HUES64 (cell line): ENCODE measurements at regions not wholly inside any gene's neighbourhood (a gene's known extent, or its start where the extent isn't known, plus 50 kb on each side); places are given as distances from the start of the nearest gene placed in this dataset.
A peak's percentile ranks its signal among the peaks of the same experiment; 100 is the strongest.

Source experiments
- H3K27ac ChIP-seq: 2 replicates; pipeline ENCODE4 v1.7.0; 2013; ENCODE audit warnings: low read depth, low read length, inconsistent platforms
- H3K27me3 ChIP-seq: 2 replicates; pipeline ENCODE4 v1.6.1; 2013; ENCODE audit warnings: mild to moderate bottlenecking, low read length; ENCODE audit not compliant: insufficient read depth
- H3K36me3 ChIP-seq: 2 replicates; pipeline ENCODE4 v1.6.1; 2013; ENCODE audit warnings: mild to moderate bottlenecking, low read length; ENCODE audit not compliant: insufficient read depth
- H3K4me1 ChIP-seq: 2 replicates; pipeline ENCODE4 v1.6.1; 2013; ENCODE audit warnings: mild to moderate bottlenecking, low read length, moderate library complexity; ENCODE audit not compliant: insufficient read depth
- H3K4me3 ChIP-seq: 2 replicates; pipeline ENCODE4 v1.5.1; 2013; ENCODE audit warnings: mild to moderate bottlenecking, low read length, moderate library complexity
- H3K9ac ChIP-seq: 2 replicates; pipeline ENCODE4 v1.6.1; 2013; ENCODE audit warnings: mild to moderate bottlenecking, low read depth, low read length
- H3K9me3 ChIP-seq: 2 replicates; pipeline ENCODE4 v1.6.1; 2013; ENCODE audit warnings: low read depth, low read length; ENCODE audit not compliant: insufficient read depth
- WGBS: fragments of 150-250, 120-280 bp; methylation state at CpG from one replicate; pipeline ENCODE4 v1.1.7; 2013; ENCODE audit warnings: missing lambda C conversion rate; 5-methylcytosine and 5-hydroxymethylcytosine counted together

DNA sequence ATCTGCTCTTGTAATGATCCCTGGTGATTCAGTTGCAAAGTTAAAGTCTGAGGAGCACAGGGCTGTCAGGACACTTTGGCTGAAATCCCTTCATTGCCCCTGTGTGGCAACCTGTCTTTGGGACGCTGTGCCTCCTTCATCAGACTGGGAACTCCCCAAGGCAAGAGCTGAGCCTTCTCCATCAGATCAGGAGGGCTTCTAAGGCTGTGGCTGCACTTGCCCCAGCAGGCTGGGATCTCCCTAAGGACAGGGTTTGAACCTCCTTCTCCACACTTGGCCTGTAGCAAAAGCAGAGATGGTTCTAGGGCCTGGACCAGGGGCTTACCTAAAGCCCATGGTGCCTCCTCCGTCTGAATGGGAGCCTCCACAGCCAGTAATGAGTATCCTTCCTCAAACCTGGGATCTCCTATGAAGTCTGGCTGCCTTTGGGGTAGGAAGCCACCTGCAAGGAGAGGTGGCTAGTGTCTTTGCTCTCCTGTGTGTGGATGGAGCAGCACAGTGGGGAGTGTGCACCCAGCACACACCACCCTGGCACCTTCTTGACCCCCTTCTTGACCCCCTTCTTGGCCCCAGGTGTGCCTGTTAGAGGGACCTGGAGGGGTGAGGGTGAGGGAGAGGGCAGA, 79.0 kb upstream of the NKD1 start:
- 67% methylated on average over 2 of the region's 2 CpGs for WGBS
- Histone ChIP-seq H3K4me1 (peaks cover 21% of the 10 kb centered on the region), H3K27me3 (peaks cover 40% of the 10 kb centered on the region), H3K36me3 (no peaks in the 10 kb centered on the region), H3K27ac (no peak overlapping the region; the same call in 1 of the 2 replicates), H3K9me3 (no peaks in the 10 kb centered on the region), H3K9ac (no peak overlapping the region), H3K4me3 (no peak overlapping the region)

- H3K27me3 ChIP-seq = peaks cover 42% of the 10 kb centered on the region
- H3K27ac ChIP-seq = peak overlapping the region; percentile 56; the same call in 1 of the 2 replicates
- H3K4me3 ChIP-seq = peak overlapping the region; percentile 42
- H3K9ac ChIP-seq = no peak overlapping the region
- peaks cover 23% of the 10 kb centered on the region for H3K4me1 ChIP-seq
- H3K36me3 ChIP-seq = no peaks in the 10 kb centered on the region
- 57% methylated on average over 7 of the region's 7 CpGs for WGBS
- no peaks in the 10 kb centered on the region for H3K9me3 ChIP-seq
These were observed 79.5 kb upstream of the NKD1 start for GRCh38 chr16:50468749-50469078.

DNA sequence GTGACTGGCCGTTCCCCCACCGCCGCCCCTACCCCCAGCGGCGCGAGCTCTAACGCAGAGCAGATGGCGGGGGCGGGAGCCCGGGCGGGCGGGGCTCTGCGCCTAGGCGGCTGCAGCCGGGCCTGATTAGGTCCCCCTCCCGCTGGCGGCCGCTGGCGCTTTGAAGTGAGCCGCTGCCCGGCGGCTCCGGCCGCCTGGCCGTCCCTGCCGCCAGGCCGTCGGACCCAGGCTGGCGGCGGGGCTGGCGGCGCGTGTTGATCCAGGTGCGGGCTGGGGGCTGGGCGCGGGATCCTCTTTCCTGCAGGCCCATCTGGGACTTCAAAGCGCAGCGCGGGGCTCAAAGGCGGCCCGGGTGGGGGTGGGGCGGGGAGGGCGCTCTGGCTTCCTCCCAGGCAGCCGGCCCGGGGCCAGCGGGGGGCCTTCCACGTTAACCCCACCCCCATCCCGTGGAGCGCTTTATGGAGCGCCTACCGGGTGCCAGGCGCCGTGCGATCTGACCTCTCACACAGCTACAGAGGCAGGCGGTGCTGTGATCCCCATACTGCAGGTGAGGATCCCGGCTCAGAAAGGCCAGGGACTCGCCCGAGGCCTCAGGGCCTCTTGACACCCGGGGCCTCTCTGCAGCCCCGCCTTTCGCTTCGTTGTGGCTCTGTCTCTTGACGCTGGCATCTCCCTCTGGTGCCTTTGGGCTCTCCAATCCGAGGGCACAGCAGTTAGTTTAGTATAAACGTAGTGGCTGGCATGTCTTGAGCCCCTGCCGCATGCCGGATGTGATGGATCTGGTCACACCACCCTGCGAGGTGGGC, 80.0 kb upstream of the NKD1 start:
- Histone ChIP-seq H3K4me3 (peak overlapping the region; percentile 42), H3K27me3 (peaks cover 46% of the 10 kb centered on the region), H3K36me3 (no peaks in the 10 kb centered on the region), H3K9me3 (no peaks in the 10 kb centered on the region), H3K9ac (0 out of 2 replicates have a peak overlapping the region, but pooled peaks have one; percentile 3), H3K27ac (peak overlapping the region; percentile 56; the same call in 1 of the 2 replicates), H3K4me1 (peaks cover 29% of the 10 kb centered on the region)
- 3% methylated on average over 68 of the region's 68 CpGs for WGBS

DNA sequence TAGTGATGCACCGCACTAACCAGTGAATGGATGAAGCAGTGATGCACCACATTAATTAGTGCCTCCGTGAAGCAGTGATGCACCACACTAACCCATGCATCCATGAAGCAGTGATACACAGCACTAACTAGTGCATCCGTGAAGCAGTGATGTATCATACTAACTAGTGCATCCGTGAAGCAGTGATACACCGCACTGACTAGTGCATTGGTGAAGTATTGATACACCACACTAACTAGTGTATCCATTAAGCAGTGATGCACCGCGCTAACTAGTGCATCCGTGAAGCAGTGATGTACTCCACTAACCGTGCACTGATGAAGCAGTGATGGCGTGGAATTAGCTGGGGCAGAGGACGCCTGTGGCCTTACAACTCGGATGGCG, 80.6 kb upstream of the NKD1 start:
- H3K9me3 ChIP-seq = no peaks in the 10 kb centered on the region
- peaks cover 35% of the 10 kb centered on the region for H3K4me1 ChIP-seq
- no peaks in the 10 kb centered on the region for H3K36me3 ChIP-seq
- 0 out of 2 replicates have a peak overlapping the region, but pooled peaks have one; percentile 3 for H3K9ac ChIP-seq
- H3K4me3 ChIP-seq = peak overlapping the region; percentile 29
- WGBS = 40% methylated on average over 13 of the region's 13 CpGs
- peaks cover 46% of the 10 kb centered on the region for H3K27me3 ChIP-seq
- no peak overlapping the region for H3K27ac ChIP-seq

- no peak overlapping the region for H3K9ac ChIP-seq
- H3K4me1 ChIP-seq = peaks cover 36% of the 10 kb centered on the region
- peaks cover 46% of the 10 kb centered on the region for H3K27me3 ChIP-seq
- H3K36me3 ChIP-seq = no peaks in the 10 kb centered on the region
- WGBS = 80% methylated on average over 2 of the region's 2 CpGs
- H3K4me3 ChIP-seq = no peak overlapping the region
- H3K27ac ChIP-seq = no peak overlapping the region
- H3K9me3 ChIP-seq = no peaks in the 10 kb centered on the region
These were observed 82.0 kb upstream of the NKD1 start for GRCh38 chr16:50466170-50466569.

DNA sequence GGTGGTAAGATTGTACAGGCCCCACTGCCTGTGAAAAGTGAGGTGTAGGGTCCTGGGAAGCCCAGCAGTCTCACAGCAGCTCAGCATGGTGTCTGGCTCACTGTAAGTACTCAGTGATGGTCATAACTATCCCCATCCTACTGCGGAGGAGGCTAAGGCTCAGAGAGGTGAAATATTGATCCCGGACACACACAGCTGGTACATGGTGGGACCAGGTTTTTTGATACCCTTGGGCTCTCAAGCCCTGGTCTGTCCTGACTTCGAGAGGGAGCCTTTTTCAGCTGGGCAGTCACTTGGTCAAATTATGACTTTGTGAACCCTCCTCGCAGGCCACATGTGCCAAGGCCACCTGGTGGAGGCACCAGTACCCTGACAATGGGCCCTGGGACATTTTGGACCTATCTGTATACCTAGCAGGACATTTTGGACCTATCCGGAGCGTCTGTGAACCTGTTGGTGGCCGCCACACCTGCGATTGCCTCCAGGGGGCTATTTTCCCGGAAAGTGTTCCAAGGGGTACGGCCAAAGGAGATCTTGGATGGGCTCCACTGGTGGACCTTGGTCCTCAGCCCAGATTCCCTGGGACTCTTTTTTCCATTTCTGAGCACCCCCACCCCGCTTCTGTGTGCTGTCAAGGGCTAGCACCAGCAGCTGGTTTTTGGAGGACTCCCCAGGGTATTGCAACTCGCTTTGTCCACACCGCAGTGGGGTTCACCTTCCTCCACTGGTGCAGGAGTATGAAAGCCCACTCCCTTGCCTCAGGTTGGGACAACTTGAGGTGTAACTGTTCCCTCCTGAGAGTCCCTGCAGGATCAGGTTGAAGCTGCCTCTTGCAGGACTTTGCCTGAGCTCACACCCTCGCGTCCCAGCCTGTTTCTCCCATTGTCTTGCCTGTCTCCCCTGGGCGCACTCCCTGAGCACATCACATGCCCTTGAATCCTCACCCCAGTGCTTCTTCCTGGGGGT, 83.6 kb upstream of the NKD1 start:
- 92% methylated on average over 16 of the region's 16 CpGs for WGBS
- peaks cover 44% of the 10 kb centered on the region for H3K27me3 ChIP-seq
- H3K36me3 ChIP-seq = no peaks in the 10 kb centered on the region
- H3K9me3 ChIP-seq = no peaks in the 10 kb centered on the region
- H3K4me1 ChIP-seq = peaks cover 32% of the 10 kb centered on the region
- H3K27ac ChIP-seq = no peak overlapping the region
- H3K4me3 ChIP-seq = no peak overlapping the region
- no peak overlapping the region for H3K9ac ChIP-seq

GRCh38 chr16:50463581-50464324, 84.4 kb upstream of the NKD1 start:
- peaks cover 37% of the 10 kb centered on the region for H3K4me1 ChIP-seq
- H3K9me3 ChIP-seq = no peaks in the 10 kb centered on the region
- H3K27ac ChIP-seq = peak overlapping the region; percentile 20; the same call in 1 of the 2 replicates
- WGBS = 41% methylated on average over 3 of the region's 3 CpGs
- no peaks in the 10 kb centered on the region for H3K36me3 ChIP-seq
- peaks cover 36% of the 10 kb centered on the region for H3K27me3 ChIP-seq
- no peak overlapping the region for H3K9ac ChIP-seq
- no peak overlapping the region for H3K4me3 ChIP-seq

DNA sequence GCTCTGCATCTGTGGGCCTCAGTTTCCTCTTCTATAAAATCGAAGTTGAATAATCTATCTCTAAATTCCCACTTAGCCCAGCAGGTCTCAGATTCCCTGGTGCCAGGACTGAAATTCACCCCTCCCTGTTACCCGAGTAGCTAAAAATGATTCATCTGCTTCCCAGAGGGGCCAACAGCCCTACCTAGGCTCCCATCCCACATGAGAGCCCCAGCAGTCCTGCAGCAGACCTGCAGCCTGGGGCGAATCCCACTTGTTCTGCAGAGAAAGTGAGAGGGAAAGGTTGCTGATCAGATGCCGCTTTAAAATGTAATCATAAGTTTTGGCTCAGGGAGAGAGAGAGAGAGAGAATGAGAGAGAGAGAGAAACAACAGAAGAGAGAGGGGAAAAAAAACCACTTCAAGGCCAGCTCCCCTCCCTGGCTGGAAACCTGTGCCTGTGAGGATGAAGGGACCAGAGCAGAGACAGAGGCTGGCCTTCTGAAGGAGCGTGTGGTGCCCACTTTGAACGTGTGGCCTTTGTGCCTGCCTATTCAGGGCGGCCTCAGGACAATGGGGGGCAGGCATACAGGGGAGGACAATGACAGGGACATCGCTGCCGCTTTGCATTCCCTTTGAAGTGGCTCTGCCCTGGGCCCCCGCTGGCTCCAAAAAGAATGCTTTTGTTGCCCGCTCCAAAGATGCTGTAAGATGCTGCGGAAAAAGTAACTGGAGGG, 85.2 kb upstream of the NKD1 start:
- Histone ChIP-seq H3K4me3 (no peak overlapping the region), H3K36me3 (no peaks in the 10 kb centered on the region), H3K27ac (peak overlapping the region; percentile 20; the same call in 1 of the 2 replicates), H3K4me1 (peaks cover 39% of the 10 kb centered on the region), H3K27me3 (peaks cover 31% of the 10 kb centered on the region), H3K9ac (no peak overlapping the region), H3K9me3 (no peaks in the 10 kb centered on the region)
- 21% methylated on average over 12 of the region's 12 CpGs for WGBS

DNA sequence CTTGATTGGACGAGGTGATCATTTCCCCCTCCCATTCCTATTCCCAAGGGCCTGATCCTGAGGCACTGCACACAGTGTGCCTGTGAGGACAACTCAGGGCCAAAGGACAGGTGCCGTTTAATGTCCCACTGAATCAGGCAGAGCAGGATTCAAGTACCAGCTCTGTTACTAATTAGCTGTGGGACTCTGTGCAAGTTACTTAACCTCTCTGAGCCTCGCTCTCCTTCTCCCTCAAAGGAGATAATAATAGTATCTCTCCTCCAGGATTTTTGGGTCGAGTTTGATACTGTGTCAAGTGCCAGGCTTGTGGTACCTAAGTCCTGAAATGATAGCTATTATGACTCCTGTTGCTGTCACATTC, 86.8 kb upstream of the NKD1 start:
- Histone ChIP-seq H3K9ac (no peak overlapping the region), H3K9me3 (no peaks in the 10 kb centered on the region), H3K27me3 (peaks cover 21% of the 10 kb centered on the region), H3K4me3 (no peak overlapping the region), H3K4me1 (peaks cover 42% of the 10 kb centered on the region), H3K36me3 (no peaks in the 10 kb centered on the region), H3K27ac (no peak overlapping the region)
- 94% methylated on average over 4 of the region's 4 CpGs for WGBS
